C4-2B (cell line): ENCODE measurements at regions not wholly inside any gene's neighbourhood (a gene's known extent, or its start where the extent isn't known, plus 50 kb on each side); places are given as distances from the start of the nearest gene placed in this dataset.

ENCODE experiments used
- ZFX ChIP-seq: fragments of 450-650 bp; IDR thresholded peaks from 2 replicates; pipeline ENCODE4 v1.6.1; 2017
- TF ChIP-seq, protein P1 (sequence below): fragments of 450-650 bp; conservative IDR thresholded peaks from 2 replicates; pipeline ENCODE4 v1.5.1; 2017; ENCODE audit warnings: mild to moderate bottlenecking

DNA sequence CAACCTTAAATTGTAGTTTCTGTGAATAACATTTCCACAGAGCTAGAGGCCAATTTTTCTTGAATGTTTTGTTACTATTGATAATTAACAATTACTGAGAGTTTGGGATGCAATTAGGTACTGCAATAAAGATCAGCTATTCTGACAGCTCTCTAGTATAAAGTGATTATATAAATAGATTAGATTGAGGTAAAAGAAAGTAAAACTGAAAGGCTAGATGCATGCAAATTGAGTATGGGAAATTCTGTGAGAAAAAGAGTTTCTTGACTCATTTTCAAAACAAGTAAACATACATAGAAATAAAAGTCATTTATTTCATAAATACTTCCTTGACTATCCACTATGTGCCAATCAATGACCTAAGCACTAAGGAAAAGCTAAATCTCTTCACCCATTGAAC, 1087.5 kb upstream of the ATXN8OS start:
- TF ChIP-seq, protein P1, sequence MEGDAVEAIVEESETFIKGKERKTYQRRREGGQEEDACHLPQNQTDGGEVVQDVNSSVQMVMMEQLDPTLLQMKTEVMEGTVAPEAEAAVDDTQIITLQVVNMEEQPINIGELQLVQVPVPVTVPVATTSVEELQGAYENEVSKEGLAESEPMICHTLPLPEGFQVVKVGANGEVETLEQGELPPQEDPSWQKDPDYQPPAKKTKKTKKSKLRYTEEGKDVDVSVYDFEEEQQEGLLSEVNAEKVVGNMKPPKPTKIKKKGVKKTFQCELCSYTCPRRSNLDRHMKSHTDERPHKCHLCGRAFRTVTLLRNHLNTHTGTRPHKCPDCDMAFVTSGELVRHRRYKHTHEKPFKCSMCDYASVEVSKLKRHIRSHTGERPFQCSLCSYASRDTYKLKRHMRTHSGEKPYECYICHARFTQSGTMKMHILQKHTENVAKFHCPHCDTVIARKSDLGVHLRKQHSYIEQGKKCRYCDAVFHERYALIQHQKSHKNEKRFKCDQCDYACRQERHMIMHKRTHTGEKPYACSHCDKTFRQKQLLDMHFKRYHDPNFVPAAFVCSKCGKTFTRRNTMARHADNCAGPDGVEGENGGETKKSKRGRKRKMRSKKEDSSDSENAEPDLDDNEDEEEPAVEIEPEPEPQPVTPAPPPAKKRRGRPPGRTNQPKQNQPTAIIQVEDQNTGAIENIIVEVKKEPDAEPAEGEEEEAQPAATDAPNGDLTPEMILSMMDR = no peak
- TF ChIP-seq ZFX = no peak
